GM03348 (cell line): ENCODE measurements at regions not wholly inside any gene's neighbourhood (a gene's known extent, or its start where the extent isn't known, plus 50 kb on each side); places are given as distances from the start of the nearest gene placed in this dataset.
A peak's percentile ranks its signal among the peaks of the same experiment; 100 is the strongest.
"Not testable (repeated sequence)": the region's sequence is repeated elsewhere in the genome, so short reads cannot be mapped to it uniquely, and the experiment has no call there.

ENCODE experiments used
- DNase-seq: peaks from one replicate; pipeline ENCODE4 v3.0.0; 2012; ENCODE audit warnings: low spot score

- no peak for DNase-seq
Measured at GRCh38 chr10:94230134-94230785, 132.5 kb downstream of the NOC3L start.

GRCh38 chr10:94232711-94233383 is 129.9 kb downstream of the NOC3L start:
- no peak for DNase-seq

GRCh38 chr10:94235461-94235860 is 127.3 kb downstream of the NOC3L start:
- DNase-seq, result no peak

GRCh38 chr10:94238006-94238617 is 124.6 kb downstream of the NOC3L start:
- DNase-seq, result no peak

DNA sequence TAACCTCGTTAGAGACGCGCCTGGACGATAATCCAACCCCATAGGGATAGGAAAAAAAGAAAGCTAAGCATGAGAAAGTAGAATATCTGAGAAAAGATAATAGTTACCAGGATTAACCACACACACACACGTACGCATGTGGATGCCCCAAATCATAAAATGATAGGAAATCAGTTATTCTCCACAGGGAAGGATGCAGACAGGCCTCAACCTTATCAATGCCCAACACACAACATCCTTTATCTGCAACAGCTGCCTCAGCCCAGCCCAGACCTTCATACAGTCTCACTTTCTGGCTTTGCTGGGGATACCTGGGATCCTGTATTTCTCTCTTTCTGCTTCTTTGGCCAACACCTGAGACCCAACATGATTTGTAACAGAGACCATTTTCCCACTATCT is 123.0 kb downstream of the NOC3L start:
- no peak for DNase-seq

DNA sequence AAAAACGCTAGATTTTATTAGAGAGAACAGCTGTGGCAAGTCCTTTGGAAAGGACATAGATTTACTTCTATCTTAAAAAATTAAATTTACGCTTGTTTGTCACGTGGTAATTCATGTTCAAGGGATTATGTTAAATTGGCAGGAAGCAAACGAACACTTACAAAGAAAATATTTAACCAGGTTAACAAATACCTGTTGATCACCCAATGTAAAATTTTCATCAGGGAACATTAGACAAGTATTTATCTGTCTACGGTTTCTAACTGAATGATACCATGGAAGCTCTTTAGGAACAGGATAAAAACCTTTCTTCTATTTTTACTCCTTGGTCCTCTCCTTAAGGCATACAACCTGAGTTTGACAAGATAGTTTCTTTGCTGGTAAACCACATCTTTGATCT is 122.2 kb downstream of the NOC3L start:
- no peak for DNase-seq

DNA sequence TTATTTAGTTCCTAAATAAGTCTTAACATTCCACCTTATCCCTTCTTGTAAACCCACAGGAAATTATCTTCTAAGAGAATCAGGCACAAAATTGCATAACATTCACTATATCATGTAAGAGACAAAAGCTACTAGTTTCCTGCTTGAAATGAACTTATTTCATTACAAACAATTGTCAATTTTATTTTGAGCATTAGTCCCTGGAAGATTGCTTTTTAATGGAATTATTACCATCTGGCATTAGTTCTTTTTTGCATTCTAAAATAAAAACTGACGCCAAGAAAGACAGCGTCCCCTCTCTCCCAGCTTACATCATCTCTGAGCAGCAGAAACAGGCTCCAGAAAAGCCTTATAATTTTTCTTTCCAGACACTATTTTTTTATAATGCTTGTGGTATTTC is 121.8 kb downstream of the NOC3L start:
- DNase-seq, result no peak

DNA sequence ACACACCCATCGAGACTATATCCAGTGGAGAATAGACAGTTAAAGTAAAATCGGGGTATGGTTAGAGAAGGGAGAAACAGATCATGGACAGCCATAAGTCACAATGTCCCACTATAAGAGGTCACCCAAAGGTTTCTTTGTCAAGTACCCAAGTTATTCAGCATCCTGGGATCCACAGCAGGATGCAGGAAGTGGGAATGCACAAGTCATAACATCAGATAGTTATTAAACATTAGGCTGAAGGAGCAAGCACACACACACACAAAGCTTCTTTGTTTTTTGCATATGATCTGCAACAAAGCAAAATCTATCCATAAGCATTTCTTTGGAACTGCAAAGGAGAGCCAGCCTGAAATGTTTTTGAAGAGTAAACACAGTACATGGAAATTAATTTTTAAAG is 111.6 kb downstream of the NOC3L start:
- no peak for DNase-seq

- no peak for DNase-seq
Measured at GRCh38 chr10:94251568-94251967, 111.2 kb downstream of the NOC3L start.

- not testable (repeated sequence) for DNase-seq
Measured at GRCh38 chr10:94257407-94257806, 105.3 kb downstream of the NOC3L start.

- no peak for DNase-seq
Measured at GRCh38 chr10:94260455-94260854, 102.3 kb downstream of the NOC3L start.

- DNase-seq, result no peak
Measured at GRCh38 chr10:94264085-94264484, 98.7 kb downstream of the NOC3L start.

GRCh38 chr10:94266091-94266490 is 96.6 kb downstream of the NOC3L start:
- no peak for DNase-seq

GRCh38 chr10:94268652-94269051 is 94.1 kb downstream of the NOC3L start:
- DNase-seq, result no peak

DNA sequence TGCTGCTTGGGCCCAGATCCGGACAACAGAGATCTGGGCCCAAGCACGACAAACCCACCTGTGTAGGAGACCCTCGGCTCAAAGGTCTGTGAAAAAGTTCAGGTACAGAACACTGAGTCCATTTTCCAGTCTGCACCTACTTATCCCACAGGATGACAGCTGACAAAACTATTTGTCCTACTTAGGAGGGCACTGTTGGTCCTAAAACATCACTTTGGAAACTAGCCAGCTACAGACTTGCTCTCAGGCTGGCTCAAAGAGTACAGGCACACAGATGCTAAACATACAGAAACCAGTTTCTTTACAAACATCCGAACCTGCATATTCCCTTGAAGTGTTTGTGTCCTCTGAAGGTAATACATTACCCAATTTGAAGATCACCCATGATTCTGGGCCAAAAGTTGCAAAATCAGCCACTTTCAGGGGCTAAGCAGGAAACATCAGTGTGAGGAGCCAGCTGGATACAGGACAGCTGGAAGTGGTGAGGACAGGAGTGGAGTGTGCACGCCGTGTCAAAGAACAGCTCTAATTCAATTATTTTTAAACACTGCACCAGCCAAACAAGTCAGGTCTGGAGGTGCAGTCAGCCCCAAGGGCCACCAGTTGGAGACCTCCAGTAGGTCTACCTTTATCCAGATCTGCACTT is 88.5 kb downstream of the NOC3L start:
- peak; percentile 26 for DNase-seq

- no peak for DNase-seq
Measured at GRCh38 chr10:94276140-94276539, 86.6 kb downstream of the NOC3L start.

DNA sequence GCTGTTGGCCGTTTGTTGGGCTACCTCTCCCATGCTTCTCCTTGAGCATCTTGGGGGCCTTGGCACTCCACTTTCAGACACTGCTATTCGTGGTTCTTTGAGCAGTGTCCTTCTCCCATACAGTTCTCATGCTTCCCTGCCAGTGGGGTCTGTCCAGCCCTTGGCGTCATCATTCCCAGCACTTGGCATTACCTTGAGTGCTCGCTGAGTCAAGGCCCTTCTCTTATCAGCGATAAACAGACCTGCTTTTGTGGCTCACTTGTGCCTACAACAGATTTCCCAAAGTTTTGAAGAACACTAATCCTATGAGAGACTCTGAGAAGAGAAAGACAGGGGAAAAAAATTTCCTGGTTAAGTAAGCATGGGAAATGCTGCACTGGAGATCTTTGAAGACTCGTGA is 85.3 kb downstream of the NOC3L start:
- DNase-seq, result no peak

GRCh38 chr10:94279835-94280709 is 82.7 kb downstream of the NOC3L start:
- DNase-seq, result peak; percentile 76

DNA sequence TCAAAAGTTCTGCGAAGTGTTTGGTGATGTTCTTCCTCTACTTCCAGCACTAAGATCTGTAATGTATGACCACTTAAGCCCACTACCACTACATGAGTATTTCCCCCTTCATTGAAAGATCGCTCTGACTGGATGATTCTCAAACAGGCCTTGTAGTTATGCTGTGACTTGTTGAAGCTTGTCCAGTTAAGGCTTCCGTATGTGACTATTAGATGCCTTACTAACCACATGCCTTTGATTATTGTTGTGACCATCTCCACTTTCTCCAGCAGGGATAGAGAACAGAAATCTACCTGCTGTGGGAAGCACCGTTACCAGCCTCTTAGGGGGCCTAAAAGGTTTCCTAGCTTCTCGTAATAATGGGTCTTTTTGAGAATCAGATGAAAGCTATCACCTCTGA is 81.1 kb downstream of the NOC3L start:
- no peak for DNase-seq

DNA sequence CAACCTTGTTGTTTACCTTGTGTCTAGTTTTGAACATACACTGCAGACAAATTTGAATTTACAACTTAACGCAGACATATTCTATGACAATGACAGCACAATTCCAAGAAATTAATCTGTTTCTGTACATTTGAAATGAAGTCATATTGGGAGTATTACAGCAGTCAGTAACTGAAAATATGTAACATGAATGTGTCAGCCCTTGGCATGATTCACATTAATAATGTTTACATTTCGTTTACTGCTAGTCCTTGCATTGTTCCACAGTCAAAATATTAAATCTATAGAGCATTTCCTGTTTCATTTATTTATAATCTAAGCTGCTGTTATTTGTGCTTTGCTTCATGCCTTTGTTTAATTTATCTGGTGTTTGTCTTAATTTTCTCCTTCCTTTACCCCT is 80.4 kb downstream of the NOC3L start:
- no peak for DNase-seq
